ENCODE measurements at regions not wholly inside any gene's neighbourhood (a gene's known extent, or its start where the extent isn't known, plus 50 kb on each side); places are given as distances from the start of the nearest gene placed in this dataset.

DNA sequence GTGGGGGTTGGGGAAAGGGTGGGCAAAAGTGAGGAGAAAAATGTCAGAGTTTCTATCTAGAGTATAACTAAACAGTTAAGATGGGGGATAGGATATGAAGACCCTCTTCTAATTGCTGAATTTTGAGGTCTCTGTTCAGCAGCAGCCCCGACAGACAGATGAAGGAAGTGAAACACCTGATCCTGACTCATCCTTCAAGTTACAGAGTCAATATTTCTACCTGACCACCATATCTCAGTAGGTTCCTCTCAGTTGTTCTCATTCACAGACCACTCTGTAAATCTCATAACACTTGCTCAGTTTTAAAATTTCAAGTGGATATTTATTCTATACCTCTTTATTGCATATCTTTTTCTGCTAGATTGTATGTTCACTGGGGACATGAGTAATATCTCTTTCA, 69.5 kb downstream of the CCDC54 start:
- CTCF ChIA-PET, result no interaction called here
- no peak for DNase-seq (ENCODE audit: extremely low spot score)
- TF ChIP-seq, protein P1, sequence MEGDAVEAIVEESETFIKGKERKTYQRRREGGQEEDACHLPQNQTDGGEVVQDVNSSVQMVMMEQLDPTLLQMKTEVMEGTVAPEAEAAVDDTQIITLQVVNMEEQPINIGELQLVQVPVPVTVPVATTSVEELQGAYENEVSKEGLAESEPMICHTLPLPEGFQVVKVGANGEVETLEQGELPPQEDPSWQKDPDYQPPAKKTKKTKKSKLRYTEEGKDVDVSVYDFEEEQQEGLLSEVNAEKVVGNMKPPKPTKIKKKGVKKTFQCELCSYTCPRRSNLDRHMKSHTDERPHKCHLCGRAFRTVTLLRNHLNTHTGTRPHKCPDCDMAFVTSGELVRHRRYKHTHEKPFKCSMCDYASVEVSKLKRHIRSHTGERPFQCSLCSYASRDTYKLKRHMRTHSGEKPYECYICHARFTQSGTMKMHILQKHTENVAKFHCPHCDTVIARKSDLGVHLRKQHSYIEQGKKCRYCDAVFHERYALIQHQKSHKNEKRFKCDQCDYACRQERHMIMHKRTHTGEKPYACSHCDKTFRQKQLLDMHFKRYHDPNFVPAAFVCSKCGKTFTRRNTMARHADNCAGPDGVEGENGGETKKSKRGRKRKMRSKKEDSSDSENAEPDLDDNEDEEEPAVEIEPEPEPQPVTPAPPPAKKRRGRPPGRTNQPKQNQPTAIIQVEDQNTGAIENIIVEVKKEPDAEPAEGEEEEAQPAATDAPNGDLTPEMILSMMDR (IDR thresholded peaks at IDR 0.05; ENCODE audit: control extremely low read depth, extremely low read depth, low read depth, missing control alignments), result no peak
- POLR2A ChIA-PET, result no interaction called here

DNA sequence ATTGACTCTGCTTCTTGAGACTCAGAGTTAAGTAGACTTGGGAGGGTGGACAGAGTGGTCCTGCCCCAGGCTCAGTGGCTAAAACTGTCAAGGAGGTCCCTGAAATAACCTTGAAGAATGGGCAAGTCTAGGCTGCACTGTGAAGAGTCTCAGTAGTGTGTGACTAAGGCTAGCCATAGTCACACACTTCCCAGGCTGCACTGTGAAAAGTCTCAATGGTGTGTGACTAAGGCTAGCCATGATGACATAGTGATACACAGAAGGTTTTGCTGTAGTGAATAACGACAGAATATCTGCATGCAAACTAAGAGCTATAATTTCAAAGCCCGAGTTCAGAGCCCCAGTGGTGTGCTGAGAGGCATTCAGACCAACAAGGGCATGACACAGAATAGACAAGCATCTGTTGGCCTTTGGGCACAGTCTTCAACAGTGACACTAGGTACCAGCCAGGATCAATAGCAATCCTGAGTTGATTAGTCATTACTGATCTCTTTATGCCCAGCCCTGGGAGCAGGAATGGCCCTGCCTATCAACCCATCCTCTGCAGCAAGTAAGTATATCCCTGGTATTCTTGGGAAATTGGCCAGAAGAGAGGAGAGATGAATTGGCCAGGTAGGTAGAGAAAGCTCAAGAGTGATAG, 72.4 kb upstream of the BBX start:
- no peak for DNase-seq (ENCODE audit: extremely low spot score)
- ChIA-PET CTCF (no interaction called here), POLR2A (no interaction called here)
- TF ChIP-seq, protein P1 (IDR thresholded peaks at IDR 0.05; ENCODE audit: control extremely low read depth, extremely low read depth, low read depth, missing control alignments), result no peak

GRCh38 chr3:107452436-107452835, 70.3 kb upstream of the BBX start:
- DNase-seq (ENCODE audit: extremely low spot score), result no peak
- ChIA-PET POLR2A (no interaction called here), CTCF (interaction anchor here (1.0 to 1.9 kb wide), 5 partner anchors 9 to 32 kb away, joined by 3 to 6 read pairs (median 4); no protein-coding TSS in a partner anchor)
- TF ChIP-seq, protein P1 (IDR thresholded peaks at IDR 0.05; ENCODE audit: control extremely low read depth, extremely low read depth, low read depth, missing control alignments), result no peak

GRCh38 chr3:107453504-107453903, 69.3 kb upstream of the BBX start:
- ChIA-PET CTCF (interaction anchor here (1.1 to 1.9 kb wide), 3 partner anchors 8 to 32 kb away, joined by 3 to 6 read pairs (median 3); no protein-coding TSS in a partner anchor), POLR2A (no interaction called here)
- no peak for DNase-seq (ENCODE audit: extremely low spot score)
- TF ChIP-seq, protein P1 (IDR thresholded peaks at IDR 0.05; ENCODE audit: control extremely low read depth, extremely low read depth, low read depth, missing control alignments), result no peak

- DNase-seq (ENCODE audit: extremely low spot score), result no peak
- ChIA-PET CTCF (interaction anchor here (1.2 kb wide), 2 partner anchors 16 to 24 kb away, joined by 3 read pairs; no protein-coding TSS in a partner anchor), POLR2A (no interaction called here)
- TF ChIP-seq, protein P1 (IDR thresholded peaks at IDR 0.05; ENCODE audit: control extremely low read depth, extremely low read depth, low read depth, missing control alignments), result no peak
These were observed 67.1 kb upstream of the BBX start for GRCh38 chr3:107455621-107456020.

DNA sequence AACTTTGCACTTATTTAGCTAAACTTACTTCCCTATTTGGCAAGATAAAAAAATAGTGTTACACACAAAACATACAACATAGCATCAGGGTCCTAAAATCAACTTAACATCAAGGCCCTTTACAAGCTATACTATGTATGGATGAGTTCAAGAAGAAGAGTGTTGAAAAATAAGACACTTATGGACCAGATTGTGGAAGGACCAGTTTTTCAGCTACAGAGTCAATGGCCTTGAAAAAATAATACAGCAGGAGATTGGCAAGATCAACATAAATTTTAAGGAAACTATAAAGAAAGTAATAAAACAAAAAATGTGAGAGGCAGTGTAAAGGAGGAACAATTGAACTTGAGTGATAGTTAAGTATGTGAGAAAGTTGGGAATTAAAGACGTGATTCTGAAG, 66.3 kb upstream of the BBX start:
- POLR2A ChIA-PET, result no interaction called here
- CTCF ChIA-PET, result interaction anchor here (0.8 kb wide), 1 partner anchor 251 kb away, joined by 3 read pairs; no protein-coding TSS in a partner anchor

More for the DNA sequence above, 66.3 kb upstream of the BBX start:
- TF ChIP-seq, protein P1 (IDR thresholded peaks at IDR 0.05; ENCODE audit: control extremely low read depth, extremely low read depth, low read depth, missing control alignments), result no peak
- DNase-seq (ENCODE audit: extremely low spot score), result no peak
